ENCODE measurements at regions not wholly inside any gene's neighbourhood (a gene's known extent, or its start where the extent isn't known, plus 50 kb on each side); places are given as distances from the start of the nearest gene placed in this dataset.

GRCh38 chr16:86786338-86786737 is 208.0 kb downstream of the FOXL1 start:
- no peak for DNase-seq (ENCODE audit: low spot score)
- ChIA-PET POLR2A (ENCODE audit: low non-redundant PET) (no interaction called here), CTCF (no interaction called here)
- TF ChIP-seq, protein P1, sequence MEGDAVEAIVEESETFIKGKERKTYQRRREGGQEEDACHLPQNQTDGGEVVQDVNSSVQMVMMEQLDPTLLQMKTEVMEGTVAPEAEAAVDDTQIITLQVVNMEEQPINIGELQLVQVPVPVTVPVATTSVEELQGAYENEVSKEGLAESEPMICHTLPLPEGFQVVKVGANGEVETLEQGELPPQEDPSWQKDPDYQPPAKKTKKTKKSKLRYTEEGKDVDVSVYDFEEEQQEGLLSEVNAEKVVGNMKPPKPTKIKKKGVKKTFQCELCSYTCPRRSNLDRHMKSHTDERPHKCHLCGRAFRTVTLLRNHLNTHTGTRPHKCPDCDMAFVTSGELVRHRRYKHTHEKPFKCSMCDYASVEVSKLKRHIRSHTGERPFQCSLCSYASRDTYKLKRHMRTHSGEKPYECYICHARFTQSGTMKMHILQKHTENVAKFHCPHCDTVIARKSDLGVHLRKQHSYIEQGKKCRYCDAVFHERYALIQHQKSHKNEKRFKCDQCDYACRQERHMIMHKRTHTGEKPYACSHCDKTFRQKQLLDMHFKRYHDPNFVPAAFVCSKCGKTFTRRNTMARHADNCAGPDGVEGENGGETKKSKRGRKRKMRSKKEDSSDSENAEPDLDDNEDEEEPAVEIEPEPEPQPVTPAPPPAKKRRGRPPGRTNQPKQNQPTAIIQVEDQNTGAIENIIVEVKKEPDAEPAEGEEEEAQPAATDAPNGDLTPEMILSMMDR (conservative IDR thresholded peaks at IDR 0.05; ENCODE audit: low read depth): no peak
- no peak overlapping the region for H3K27ac ChIP-seq

- no peak for DNase-seq (ENCODE audit: low spot score)
- TF ChIP-seq, protein P1 (conservative IDR thresholded peaks at IDR 0.05; ENCODE audit: low read depth): no peak
- CTCF ChIA-PET: no interaction called here
- POLR2A ChIA-PET (ENCODE audit: low non-redundant PET): no interaction called here
- H3K27ac ChIP-seq: no peak overlapping the region
Observed at GRCh38 chr16:86786994-86787393, 208.6 kb downstream of the FOXL1 start.

DNA sequence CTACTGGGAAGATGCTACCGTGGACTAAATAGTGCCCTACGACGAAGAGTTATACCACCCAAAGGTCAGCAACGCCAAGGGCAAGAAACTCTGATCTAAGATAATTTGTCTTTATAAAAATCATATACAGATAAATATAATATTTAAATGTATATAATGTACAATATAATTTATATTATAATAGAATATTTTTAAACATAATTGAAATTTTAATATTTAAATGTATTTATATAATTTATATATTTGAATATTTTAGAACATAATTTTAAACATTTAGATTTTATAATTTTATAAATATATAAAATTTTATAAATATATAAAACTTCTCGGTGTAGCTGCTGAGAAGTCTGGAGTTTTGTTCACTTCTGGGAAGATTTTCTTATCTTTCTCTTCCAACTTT is 209.2 kb downstream of the FOXL1 start:
- TF ChIP-seq, protein P1 (conservative IDR thresholded peaks at IDR 0.05; ENCODE audit: low read depth): no peak
- no peak overlapping the region for H3K27ac ChIP-seq
- DNase-seq (ENCODE audit: low spot score): no peak
- ChIA-PET CTCF (no interaction called here), POLR2A (ENCODE audit: low non-redundant PET) (no interaction called here)

GRCh38 chr16:86789621-86790051 is 211.3 kb downstream of the FOXL1 start:
- H3K27ac ChIP-seq: no peak overlapping the region
- TF ChIP-seq, protein P1 (conservative IDR thresholded peaks at IDR 0.05; ENCODE audit: low read depth): no peak
- DNase-seq (ENCODE audit: low spot score): no peak
- ChIA-PET POLR2A (ENCODE audit: low non-redundant PET) (no interaction called here), CTCF (no interaction called here)

GRCh38 chr16:86791287-86792035 is 213.1 kb downstream of the FOXL1 start:
- no peak overlapping the region for H3K27ac ChIP-seq
- no peak for DNase-seq (ENCODE audit: low spot score)
- ChIA-PET POLR2A (ENCODE audit: low non-redundant PET) (no interaction called here), CTCF (interaction anchor here (0.6 kb wide), 2 partner anchors 283 to 1105 kb away, joined by 5 read pairs; no protein-coding TSS in a partner anchor)
- TF ChIP-seq, protein P1 (conservative IDR thresholded peaks at IDR 0.05; ENCODE audit: low read depth): no peak

GRCh38 chr16:86794216-86794864 is 216.0 kb downstream of the FOXL1 start:
- CTCF ChIA-PET: interaction anchor here (0.6 to 0.7 kb wide), 2 partner anchors 14 to 92 kb away, joined by 4 to 5 read pairs; no protein-coding TSS in a partner anchor
- no peak for DNase-seq (ENCODE audit: low spot score)
- POLR2A ChIA-PET (ENCODE audit: low non-redundant PET): no interaction called here
- TF ChIP-seq, protein P1 (conservative IDR thresholded peaks at IDR 0.05; ENCODE audit: low read depth): no peak
- no peak overlapping the region for H3K27ac ChIP-seq

Measured in RWPE1 (cell line).